H1 (cell line): ENCODE measurements at regions not wholly inside any gene's neighbourhood (a gene's known extent, or its start where the extent isn't known, plus 50 kb on each side); places are given as distances from the start of the nearest gene placed in this dataset.

ENCODE experiments used
- CTCF ChIA-PET: fragments of 300-600 bp; sonication (Branson Sonifier 250); formaldehyde crosslinking; loops from one replicate; lab custom pipeline; 2021; ENCODE audit not compliant: partially characterized antibody; lab: Charles Lee
- POLR2A ChIA-PET: fragments of 300-600 bp; sonication (Branson Sonifier 250); formaldehyde crosslinking; loops from one replicate; lab custom pipeline; 2021; ENCODE audit warnings: inconsistent platforms; ENCODE audit not compliant: partially characterized antibody; lab: Charles Lee
- DNase-seq, 2 experiments: peaks; one replicate each; pipeline versions ENCODE4 v3.0.0 to v3.0.0-alpha.2; 2010 to 2022; ENCODE audit warnings: low spot score in 2 of 2, low read depth in 1 of 2, mixed read lengths in 1 of 2
- FAIRE-seq: peaks from 2 replicates; lab custom pipeline; 2011; peaks lifted over from hg19 to GRCh38; lab: Jason Lieb, UNC
- H2AFZ ChIP-seq: 2 replicates; pipeline ENCODE4 v1.8.1; 2012; ENCODE audit warnings: low read length, inconsistent platforms
- H2AK5ac ChIP-seq: 2 replicates; pipeline ENCODE4 v1.6.1; 2013; ENCODE audit warnings: low read depth, low read length
- H2BK120ac ChIP-seq: replicated peaks from 2 replicates; pipeline ENCODE3; 2013; ENCODE audit warnings: low read depth, low read length, inconsistent platforms
- H2BK12ac ChIP-seq: 2 replicates; pipeline ENCODE4 v1.6.1; 2013; ENCODE audit warnings: low read depth, low read length
- H2BK15ac ChIP-seq: 2 replicates; pipeline ENCODE4 v1.6.1; 2013; ENCODE audit warnings: low read length
- H2BK20ac ChIP-seq: 2 replicates; pipeline ENCODE4 v1.6.1; 2013; ENCODE audit warnings: low read length
- H2BK5ac ChIP-seq: 2 replicates; pipeline ENCODE4 v1.6.1; 2013; ENCODE audit warnings: low read depth, low read length
- H3K14ac ChIP-seq: 2 replicates; pipeline ENCODE4 v1.6.1; 2013; ENCODE audit warnings: inconsistent platforms; ENCODE audit not compliant: insufficient read length
- H3K18ac ChIP-seq: 2 replicates; pipeline ENCODE4 v1.6.1; 2013; ENCODE audit warnings: low read length; ENCODE audit errors: extremely low read depth
- H3K23ac ChIP-seq: 2 replicates; pipeline ENCODE4 v1.6.1; 2013; ENCODE audit warnings: inconsistent platforms; ENCODE audit not compliant: insufficient read length
- H3K23me2 ChIP-seq: 2 replicates; pipeline ENCODE4 v1.6.1; 2013; ENCODE audit warnings: low read depth, low read length
- H3K27ac ChIP-seq: 2 replicates; pipeline ENCODE4 v1.6.1; 2011; ENCODE audit warnings: low read depth, low read length, inconsistent platforms
- H3K27me3 ChIP-seq, 4 experiments: replicated peaks in 1 of 4; 1 replicate in 1 of 4; 2 replicates in 3 of 4; pipeline versions ENCODE4 v1.6.1 to v1.8.1; 2011 to 2013; ENCODE audit warnings: low read length in 3 of 4, mild to moderate bottlenecking in 3 of 4, inconsistent platforms in 2 of 4, mixed read lengths in 2 of 4, moderate library complexity in 1 of 4; ENCODE audit not compliant: control insufficient read depth in 3 of 4, insufficient read depth in 3 of 4; ENCODE audit errors: extremely low read depth in 1 of 4
- H3K36me3 ChIP-seq, 4 experiments: 2 replicates each; pipeline versions ENCODE4 v1.6.1 to v1.8.1; 2011 to 2013; ENCODE audit warnings: mild to moderate bottlenecking in 4 of 4, low read length in 3 of 4, moderate library complexity in 2 of 4, control low read depth in 1 of 4, inconsistent platforms in 1 of 4; ENCODE audit not compliant: insufficient read depth in 4 of 4, control insufficient read depth in 2 of 4
- H3K4ac ChIP-seq: replicated peaks from 2 replicates; pipeline ENCODE3; 2013; ENCODE audit warnings: low read length, low read depth, mixed read lengths, inconsistent platforms; ENCODE audit not compliant: insufficient read length
- H3K4me1 ChIP-seq, 4 experiments: replicated peaks in 1 of 4; 1 replicate in 1 of 4; 2 replicates in 3 of 4; pipeline versions ENCODE4 v1.6.1 to v1.8.1; 2011 to 2013; ENCODE audit warnings: low read length in 3 of 4, inconsistent platforms in 2 of 4, mixed read lengths in 1 of 4; ENCODE audit not compliant: insufficient read depth in 4 of 4, control insufficient read depth in 3 of 4
- H3K4me2 ChIP-seq, 2 experiments: 2 replicates each; pipeline versions ENCODE4 v1.6.1 to v1.8.1; 2011 to 2013; ENCODE audit warnings: low read depth in 2 of 2, low read length in 2 of 2, control low read depth in 1 of 2, inconsistent platforms in 1 of 2, mild to moderate bottlenecking in 1 of 2; ENCODE audit not compliant: insufficient read depth in 1 of 2
- H3K4me3 ChIP-seq, 4 experiments: fragments of 200-600, 300-600 bp in 1 of 4; sonication (generic), shearing (Covaris generic), sonication (Bioruptor Twin) in 1 of 4; 2 replicates each; pipeline versions ENCODE4 v1.5.1 to v1.8.1; 2011 to 2016; ENCODE audit warnings: low read length in 4 of 4, low read depth in 3 of 4, control low read depth in 2 of 4, inconsistent platforms in 2 of 4, mild to moderate bottlenecking in 2 of 4, mixed read lengths in 1 of 4, moderate library complexity in 1 of 4; ENCODE audit not compliant: insufficient read depth in 2 of 4; ENCODE audit errors: extremely low read depth in 1 of 4
- H3K56ac ChIP-seq: replicated peaks from 2 replicates; pipeline ENCODE3; 2013; ENCODE audit warnings: low read depth, mild to moderate bottlenecking, mixed read lengths, low read length, inconsistent platforms; ENCODE audit not compliant: insufficient read length
- H3K79me1 ChIP-seq: 2 replicates; pipeline ENCODE4 v1.6.1; 2013; ENCODE audit warnings: low read depth, low read length, control low read depth
- H3K79me2 ChIP-seq, 2 experiments: 2 replicates each; pipeline versions ENCODE4 v1.6.1 to v1.8.1; 2012 to 2013; ENCODE audit warnings: low read length in 2 of 2, mild to moderate bottlenecking in 2 of 2, inconsistent platforms in 1 of 2; ENCODE audit not compliant: insufficient read depth in 2 of 2, control insufficient read depth in 1 of 2
- H3K9ac ChIP-seq, 4 experiments: replicated peaks in 1 of 4; 1 replicate in 1 of 4; 2 replicates in 3 of 4; pipeline versions ENCODE4 v1.6.1 to v1.8.1; 2011 to 2013; ENCODE audit warnings: low read depth in 3 of 4, low read length in 3 of 4, control low read depth in 2 of 4, mild to moderate bottlenecking in 2 of 4, moderate library complexity in 2 of 4, inconsistent platforms in 1 of 4; ENCODE audit errors: extremely low read depth in 1 of 4
- H3K9me3 ChIP-seq, 2 experiments: 2 replicates each; pipeline versions ENCODE4 v1.6.1 to v1.8.1; 2012 to 2013; ENCODE audit warnings: mild to moderate bottlenecking in 2 of 2, moderate library complexity in 2 of 2, control low read depth in 1 of 2, inconsistent platforms in 1 of 2, low read depth in 1 of 2, low read length in 1 of 2, mixed read lengths in 1 of 2; ENCODE audit not compliant: insufficient read depth in 2 of 2
- H4K20me1 ChIP-seq, 2 experiments: replicated peaks in 1 of 2; 2 replicates each; pipeline versions ENCODE3 to v1.8.1; 2011 to 2013; ENCODE audit warnings: inconsistent platforms in 2 of 2, low read length in 2 of 2, mild to moderate bottlenecking in 1 of 2; ENCODE audit not compliant: insufficient read depth in 2 of 2, control insufficient read depth in 1 of 2
- H4K5ac ChIP-seq: 2 replicates; pipeline ENCODE4 v1.6.1; 2013; ENCODE audit warnings: low read length, low read depth, mixed read lengths, inconsistent platforms; ENCODE audit not compliant: insufficient read length
- H4K8ac ChIP-seq: 2 replicates; pipeline ENCODE4 v1.8.0; 2013; ENCODE audit warnings: mild to moderate bottlenecking, moderate library complexity, low read length, inconsistent platforms; ENCODE audit not compliant: insufficient read depth; ENCODE audit errors: extremely low read depth
- H4K91ac ChIP-seq: replicated peaks from 2 replicates; pipeline ENCODE3; 2013; ENCODE audit warnings: low read length, mixed read lengths, inconsistent platforms; ENCODE audit not compliant: insufficient read length
- CHD2 ChIP-seq: IDR thresholded peaks from 2 replicates; pipeline ENCODE4 v1.6.1; 2012; ENCODE audit warnings: low read length, improper control_type of control experiment
- FOSL1 ChIP-seq: IDR thresholded peaks from 2 replicates; pipeline ENCODE4 v1.6.1; 2011; ENCODE audit warnings: mild to moderate bottlenecking, low read depth, low read length, moderate library complexity; ENCODE audit not compliant: insufficient read depth
- RXRA ChIP-seq: IDR thresholded peaks from 2 replicates; pipeline ENCODE4 v1.6.1; 2011; ENCODE audit warnings: low read depth, mild to moderate bottlenecking, low read length, moderate library complexity; ENCODE audit not compliant: insufficient read depth
- USF2 ChIP-seq: IDR thresholded peaks from 2 replicates; pipeline ENCODE4 v1.6.1; 2011; ENCODE audit warnings: low read length, improper control_type of control experiment
- WGBS, 2 experiments: shearing (Covaris generic) in 1 of 2; methylation state at CpG; one replicate each; pipeline versions ENCODE4 v1.1.6 to v1.1.7; 2013 to 2015; ENCODE audit warnings: low lambda C conversion rate in 2 of 2, mixed read lengths in 2 of 2, inconsistent platforms in 1 of 2, low coverage in 1 of 2, missing lambda C conversion rate in 1 of 2; ENCODE audit not compliant: insufficient replicate concordance in 2 of 2, insufficient coverage in 1 of 2, insufficient read length in 1 of 2; ENCODE audit errors: extremely low coverage in 1 of 2, missing lambda C conversion rate in 1 of 2; 5-methylcytosine and 5-hydroxymethylcytosine counted together

- no peaks in the 10 kb centered on the region for H3K9me3 ChIP-seq
- no peak overlapping the region for H3K9ac ChIP-seq
- H2AK5ac ChIP-seq: no peak overlapping the region
- CTCF ChIA-PET: interaction anchor here (0.7 to 0.9 kb wide), 2 partner anchors 37 to 207 kb away, joined by 3 read pairs; no protein-coding TSS in a partner anchor
- FAIRE-seq (no peak), DNase-seq (no peak)
- 86% methylated on average over 7 of the region's 7 CpGs; no CpG with 5 or more reads in 1 of the 2 experiments for whole genome bisulfite sequencing, 2 experiments
- no peak overlapping the region for H4K91ac ChIP-seq
- POLR2A ChIA-PET: interaction anchor here (1.1 kb wide), 1 partner anchor 20 kb away, joined by 4 read pairs; no protein-coding TSS in a partner anchor
- peaks cover 0 to 4% (median 3%) of the 10 kb centered on the region in 4 experiments; a peak in 3 of 7 replicates for H3K4me1 ChIP-seq
- H3K27me3 ChIP-seq: no peaks in the 10 kb centered on the region; a peak in 1 of 7 replicates
- no peak overlapping the region for H3K14ac ChIP-seq
- no peak overlapping the region for H2BK12ac ChIP-seq
- H2BK120ac ChIP-seq: no peak overlapping the region
- H2BK5ac ChIP-seq: no peak overlapping the region
- H3K23me2 ChIP-seq: no peaks in the 10 kb centered on the region
- no peak overlapping the region for H3K4ac ChIP-seq
- H3K27ac ChIP-seq: no peak overlapping the region
- no peaks in the 10 kb centered on the region for H3K36me3 ChIP-seq
- no peak overlapping the region for H4K5ac ChIP-seq
- no peak overlapping the region for H2BK20ac ChIP-seq
- no peak overlapping the region for H3K18ac ChIP-seq
- no peak overlapping the region for H3K4me2 ChIP-seq
- no peak overlapping the region for H3K4me3 ChIP-seq
- no peak overlapping the region for H4K8ac ChIP-seq
- H4K20me1 ChIP-seq: no peaks in the 10 kb centered on the region
- no peak overlapping the region for H2BK15ac ChIP-seq
- no peaks in the 10 kb centered on the region for H3K79me1 ChIP-seq
- no peak overlapping the region; the same call in 1 of the 2 replicates for H2AFZ ChIP-seq
- H3K56ac ChIP-seq: no peak overlapping the region
- no peak overlapping the region for H3K23ac ChIP-seq
- no peaks in the 10 kb centered on the region for H3K79me2 ChIP-seq
- TF ChIP-seq FOSL1 (no peak), RXRA (no peak), CHD2 (no peak), USF2 (no peak)
These were observed 118.2 kb upstream of the TMCC3 start for GRCh38 chr12:94768398-94769046.
